BE2C (cell line): ENCODE measurements at regions not wholly inside any gene's neighbourhood (a gene's known extent, or its start where the extent isn't known, plus 50 kb on each side); places are given as distances from the start of the nearest gene placed in this dataset.

Experiments
- DNase-seq: peaks from one replicate; pipeline ENCODE4 v3.0.0-alpha.2; 2020
- H3K27me3 ChIP-seq: fragments of 250-450 bp; sonication (Bioruptor Pico); 2 replicates; pipeline ENCODE4 v1.5.1; 2020; ENCODE audit warnings: mild to moderate bottlenecking
- H3K36me3 ChIP-seq: fragments of 250-450 bp; sonication (Bioruptor Pico); 2 replicates; pipeline ENCODE4 v1.5.1; 2020; ENCODE audit warnings: mild to moderate bottlenecking
- H3K4me1 ChIP-seq: fragments of 250-450 bp; sonication (Bioruptor Pico); 2 replicates; pipeline ENCODE4 v1.5.1; 2020
- H3K4me3 ChIP-seq: 2 replicates; pipeline ENCODE4 v1.5.1; 2011; ENCODE audit warnings: low read depth, low read length
- H3K9me3 ChIP-seq: fragments of 250-450 bp; sonication (Bioruptor Pico); 2 replicates; pipeline ENCODE4 v1.5.1; 2020
- CTCF ChIP-seq: IDR thresholded peaks from 2 replicates; pipeline ENCODE4 v1.5.1; 2012; ENCODE audit warnings: mild to moderate bottlenecking, low read depth, low read length

GRCh38 chrX:13933851-13934250, 95.8 kb downstream of the GEMIN8 start:
- Histone ChIP-seq H3K9me3 (no peaks in the 10 kb centered on the region), H3K4me3 (no peak overlapping the region), H3K27me3 (no peaks in the 10 kb centered on the region), H3K36me3 (no peaks in the 10 kb centered on the region), H3K4me1 (peaks cover 2% of the 10 kb centered on the region; the same call in 1 of the 2 replicates)
- no peak for DNase-seq
- TF ChIP-seq CTCF: no peak

GRCh38 chrX:13933352-13933751, 96.3 kb downstream of the GEMIN8 start:
- no peak overlapping the region for H3K4me3 ChIP-seq
- no peak for TF ChIP-seq CTCF
- no peaks in the 10 kb centered on the region for H3K36me3 ChIP-seq
- no peaks in the 10 kb centered on the region for H3K9me3 ChIP-seq
- no peak for DNase-seq
- H3K27me3 ChIP-seq: no peaks in the 10 kb centered on the region
- H3K4me1 ChIP-seq: peaks cover 7% of the 10 kb centered on the region

GRCh38 chrX:13932416-13932815, 97.3 kb downstream of the GEMIN8 start:
- TF ChIP-seq CTCF: no peak
- H3K4me1 ChIP-seq: peaks cover 11% of the 10 kb centered on the region

GRCh38 chrX:13927175-13927574, 102.5 kb downstream of the GEMIN8 start:
- Histone ChIP-seq H3K36me3 (no peaks in the 10 kb centered on the region), H3K27me3 (no peaks in the 10 kb centered on the region), H3K4me1 (peaks cover 14% of the 10 kb centered on the region), H3K9me3 (no peaks in the 10 kb centered on the region), H3K4me3 (no peak overlapping the region)
- no peak for DNase-seq
- no peak for TF ChIP-seq CTCF

More at GRCh38 chrX:13932416-13932815, 97.3 kb downstream of the GEMIN8 start:
- DNase-seq: no peak
- H3K4me3 ChIP-seq: no peak overlapping the region
- no peaks in the 10 kb centered on the region for H3K9me3 ChIP-seq
- H3K36me3 ChIP-seq: no peaks in the 10 kb centered on the region
- H3K27me3 ChIP-seq: no peaks in the 10 kb centered on the region

GRCh38 chrX:13923845-13924244, 105.8 kb downstream of the GEMIN8 start:
- Histone ChIP-seq H3K36me3 (no peaks in the 10 kb centered on the region), H3K4me3 (no peak overlapping the region), H3K9me3 (no peaks in the 10 kb centered on the region), H3K4me1 (peaks cover 11% of the 10 kb centered on the region), H3K27me3 (no peaks in the 10 kb centered on the region)
- DNase-seq: no peak
- TF ChIP-seq CTCF: no peak; the same call in 1 of the 2 replicates

GRCh38 chrX:13923289-13923688, 106.4 kb upstream of the GPM6B start:
- H3K27me3 ChIP-seq: no peaks in the 10 kb centered on the region
- no peak for TF ChIP-seq CTCF
- no peaks in the 10 kb centered on the region for H3K9me3 ChIP-seq

More at GRCh38 chrX:13923289-13923688, 106.4 kb upstream of the GPM6B start:
- Histone ChIP-seq H3K4me3 (no peak overlapping the region), H3K36me3 (no peaks in the 10 kb centered on the region), H3K4me1 (peaks cover 6% of the 10 kb centered on the region)
- DNase-seq: no peak
